OCI-LY7 (cell line): ENCODE measurements at regions not wholly inside any gene's neighbourhood (a gene's known extent, or its start where the extent isn't known, plus 50 kb on each side); places are given as distances from the start of the nearest gene placed in this dataset.

ENCODE experiments used
- BruUV-seq: library from RNA; stranded (reverse); fragments of 400-500 nt; replicated peaks from 2 replicates; lab custom pipeline; 2021; lab: Mats Ljungman, UMichigan
- CTCF ChIA-PET: fragments of 300-600 bp; sonication (Branson Sonifier 250); formaldehyde crosslinking; loops from one replicate; lab custom pipeline; 2022; ENCODE audit warnings: antibody characterized with exemption; ENCODE audit not compliant: unreplicated experiment; lab: Charles Lee
- POLR2A ChIA-PET: fragments of 300-600 bp; sonication (Branson Sonifier 250); formaldehyde crosslinking; loops from one replicate; lab custom pipeline; 2022; ENCODE audit warnings: antibody characterized with exemption; lab: Charles Lee
- DNase-seq: peaks from one replicate; pipeline ENCODE4 v3.0.0-alpha.2; 2015; ENCODE audit warnings: low spot score
- H2AFZ ChIP-seq: fragments of 200-600 bp; sonication (generic), shearing (Covaris generic); 2 replicates; pipeline ENCODE4 v1.6.1; 2014; ENCODE audit warnings: mild to moderate bottlenecking, antibody characterized with exemption, low read length, moderate library complexity
- H3K27ac ChIP-seq: fragments of 200-600 bp; sonication (generic); 2 replicates; pipeline ENCODE4 v1.5.1; 2014; ENCODE audit warnings: mixed run types, low read depth, mild to moderate bottlenecking, moderate library complexity, low read length, inconsistent platforms; ENCODE audit not compliant: poor library complexity, severe bottlenecking
- H3K36me3 ChIP-seq: fragments of 200-600 bp; sonication (generic); 2 replicates; pipeline ENCODE4 v1.6.1; 2014; ENCODE audit warnings: mild to moderate bottlenecking, antibody characterized with exemption, low read length, moderate library complexity, mixed read lengths; ENCODE audit not compliant: insufficient read depth
- H3K4me1 ChIP-seq: fragments of 200-600 bp; sonication (generic); 2 replicates; pipeline ENCODE4 v1.5.1; 2014; ENCODE audit warnings: mild to moderate bottlenecking, low read length; ENCODE audit not compliant: insufficient read depth, poor library complexity, severe bottlenecking
- H3K4me2 ChIP-seq: fragments of 200-600 bp; sonication (generic); 2 replicates; pipeline ENCODE4 v1.6.1; 2014; ENCODE audit warnings: mild to moderate bottlenecking, low read length
- H3K4me3 ChIP-seq: fragments of 200-600 bp; sonication (generic); 2 replicates; pipeline ENCODE4 v1.5.1; 2014; ENCODE audit warnings: mild to moderate bottlenecking, low read depth, low read length; ENCODE audit not compliant: poor library complexity, severe bottlenecking
- H3K79me2 ChIP-seq: fragments of 200-600 bp; sonication (generic); 2 replicates; pipeline ENCODE4 v1.6.1; 2016; ENCODE audit warnings: low read depth, mild to moderate bottlenecking, low read length, moderate library complexity, mixed read lengths; ENCODE audit not compliant: insufficient read depth
- H3K9me2 ChIP-seq: fragments of 200-600 bp; sonication (generic); 2 replicates; pipeline ENCODE4 v1.6.1; 2016; ENCODE audit warnings: mild to moderate bottlenecking, low read length, mixed read lengths; ENCODE audit not compliant: insufficient read depth
- H3K9me3 ChIP-seq: fragments of 200-600 bp; sonication (generic); 2 replicates; pipeline ENCODE4 v1.6.1; 2014; ENCODE audit warnings: mild to moderate bottlenecking, mixed run types, low read length, mixed read lengths
- H4K20me1 ChIP-seq: fragments of 200-600 bp; sonication (generic); 2 replicates; pipeline ENCODE4 v1.6.1; 2014; ENCODE audit warnings: mild to moderate bottlenecking, antibody characterized with exemption, low read length, moderate library complexity, mixed read lengths; ENCODE audit not compliant: insufficient read depth
- CTCF ChIP-seq: fragments of 200-600 bp; sonication (generic); conservative IDR thresholded peaks from 2 replicates; pipeline ENCODE4 v1.5.1; 2014; ENCODE audit warnings: mild to moderate bottlenecking, antibody characterized with exemption, low read length, moderate library complexity, mixed read lengths
- EZH2phosphoT487 ChIP-seq: fragments of 200-600 bp; sonication (generic); IDR thresholded peaks from 2 replicates; pipeline ENCODE4 v1.6.1; 2018; ENCODE audit warnings: low read depth, borderline replicate concordance, mild to moderate bottlenecking, mixed run types, antibody characterized with exemption, low read length, moderate library complexity, mixed read lengths
- intact Hi-C: fragments of 100-400 bp; cut with micrococcal nuclease; formaldehyde crosslinking; loops from one replicate; pipeline ENCODE4 v1.10.0; 2022; ENCODE audit not compliant: unreplicated experiment

- H3K36me3 ChIP-seq, result no peaks in the 10 kb centered on the region
- no peaks in the 10 kb centered on the region for H3K4me1 ChIP-seq
- no peak overlapping the region for H3K27ac ChIP-seq
- no peaks in the 10 kb centered on the region for H3K79me2 ChIP-seq
- H2AFZ ChIP-seq, result no peak overlapping the region
- no peak for TF ChIP-seq EZH2phosphoT487
- no peak for TF ChIP-seq CTCF
- no peak for DNase-seq
- no peak overlapping the region for H3K4me3 ChIP-seq
- ChIA-PET CTCF (no interaction called here), POLR2A (interaction anchor here (0.6 kb wide), 1 partner anchor 174 kb away, joined by 3 read pairs; no protein-coding TSS in a partner anchor)
- no TSS peak for BruUV-seq
- H3K4me2 ChIP-seq, result no peak overlapping the region
- H3K9me2 ChIP-seq, result no peaks in the 10 kb centered on the region
- H4K20me1 ChIP-seq, result no peaks in the 10 kb centered on the region
- intact Hi-C loops, result no loop called here
- no peaks in the 10 kb centered on the region for H3K9me3 ChIP-seq
These were observed 161.5 kb downstream of the MYLK4 start for GRCh38 chr6:2589171-2589661.

DNA sequence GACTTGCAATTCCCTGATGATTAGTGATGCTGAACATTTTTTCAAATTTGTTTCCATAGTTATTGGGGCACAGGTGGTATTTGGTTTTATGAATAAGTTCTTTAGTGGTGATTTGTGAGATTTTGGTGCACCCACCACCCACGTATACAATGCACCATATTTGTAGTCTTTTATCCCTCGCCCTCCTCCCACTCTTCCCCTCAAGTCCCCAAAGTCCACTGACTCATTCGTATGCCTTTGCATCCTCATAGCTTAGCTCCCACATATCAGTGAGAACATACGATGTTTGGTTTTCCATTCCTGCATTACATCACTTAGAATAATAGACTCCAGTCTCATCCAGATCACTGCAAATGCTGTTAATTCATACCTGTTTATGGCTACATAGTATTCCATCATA is 167.3 kb downstream of the MYLK4 start:
- no peaks in the 10 kb centered on the region for H3K9me3 ChIP-seq
- no TSS peak for BruUV-seq
- no peak for DNase-seq
- no peaks in the 10 kb centered on the region for H3K9me2 ChIP-seq
- no peaks in the 10 kb centered on the region for H3K79me2 ChIP-seq
- H2AFZ ChIP-seq, result no peak overlapping the region
- no peak overlapping the region for H3K27ac ChIP-seq
- POLR2A ChIA-PET, result no interaction called here
- H3K36me3 ChIP-seq, result no peaks in the 10 kb centered on the region
- TF ChIP-seq CTCF (no peak), EZH2phosphoT487 (no peak)
- no peak overlapping the region for H3K4me3 ChIP-seq
- intact Hi-C loops, result no loop called here
- H4K20me1 ChIP-seq, result no peaks in the 10 kb centered on the region
- CTCF ChIA-PET, result no interaction called here
- H3K4me1 ChIP-seq, result no peaks in the 10 kb centered on the region
- H3K4me2 ChIP-seq, result no peak overlapping the region

- Histone ChIP-seq H3K9me3 (no peaks in the 10 kb centered on the region), H4K20me1 (no peaks in the 10 kb centered on the region), H3K4me1 (no peaks in the 10 kb centered on the region), H2AFZ (no peak overlapping the region), H3K27ac (no peak overlapping the region), H3K4me3 (no peak overlapping the region), H3K9me2 (no peaks in the 10 kb centered on the region), H3K36me3 (no peaks in the 10 kb centered on the region), H3K4me2 (no peak overlapping the region), H3K79me2 (no peaks in the 10 kb centered on the region)
- TF ChIP-seq EZH2phosphoT487 (no peak), CTCF (no peak)
- no TSS peak for BruUV-seq
- ChIA-PET CTCF (no interaction called here), POLR2A (no interaction called here)
- intact Hi-C loops, result no loop called here
- DNase-seq, result no peak
These were observed 168.5 kb downstream of the MYLK4 start for GRCh38 chr6:2582268-2582667.
